Panc1 (cell line): ENCODE measurements at regions not wholly inside any gene's neighbourhood (a gene's known extent, or its start where the extent isn't known, plus 50 kb on each side); places are given as distances from the start of the nearest gene placed in this dataset.

Experiments used
- ATAC-seq: fragments of 200-7000 bp; cut with Tn5 transposase; 2 replicates; pipeline ENCODE4 v1.9.1; 2020; ENCODE audit warnings: mild to moderate bottlenecking, moderate library complexity
- BruUV-seq: library from RNA; stranded (reverse); fragments of 400-500 nt; replicated peaks from 2 replicates; lab custom pipeline; 2021; lab: Mats Ljungman, UMichigan
- CTCF ChIA-PET: fragments of 300-600 bp; sonication (Branson Sonifier 250); formaldehyde crosslinking; loops from one replicate; lab custom pipeline; 2022; ENCODE audit warnings: antibody characterized with exemption; lab: Charles Lee
- POLR2A ChIA-PET: fragments of 300-600 bp; sonication (Branson Sonifier 250); formaldehyde crosslinking; loops from one replicate; lab custom pipeline; 2022; ENCODE audit warnings: antibody characterized with exemption; lab: Charles Lee
- DNase-seq: peaks from one replicate; pipeline ENCODE4 v3.0.0-alpha.2; 2010; ENCODE audit warnings: low read depth, low spot score
- H3K27ac ChIP-seq: 2 replicates; pipeline ENCODE4 v1.5.1; 2011; ENCODE audit warnings: mild to moderate bottlenecking, low read length, inconsistent platforms
- H3K27me3 ChIP-seq: fragments of 200-500 bp; sonication (Bioruptor generic); 2 replicates; pipeline ENCODE4 v1.6.0; 2014; ENCODE audit warnings: low read length, inconsistent platforms; ENCODE audit not compliant: control insufficient read depth, insufficient read depth
- H3K36me3 ChIP-seq: fragments of 200-500 bp; sonication (Bioruptor generic); 2 replicates; pipeline ENCODE4 v1.5.1; 2014; ENCODE audit warnings: inconsistent platforms, mild to moderate bottlenecking, low read length, moderate library complexity; ENCODE audit not compliant: control insufficient read depth, insufficient read depth
- H3K4me1 ChIP-seq: 2 replicates; pipeline ENCODE4 v1.5.1; 2011; ENCODE audit warnings: inconsistent platforms, mild to moderate bottlenecking, low read length, moderate library complexity; ENCODE audit not compliant: control insufficient read depth, insufficient read depth
- H3K4me3 ChIP-seq, 2 experiments: 2 replicates each; pipeline ENCODE4 v1.5.1; 2011 to 2012; ENCODE audit warnings: low read depth in 2 of 2, low read length in 2 of 2, mild to moderate bottlenecking in 2 of 2, inconsistent platforms in 1 of 2, moderate library complexity in 1 of 2
- H3K9me3 ChIP-seq: fragments of 200-500 bp; sonication (Bioruptor generic); 2 replicates; pipeline ENCODE4 v1.5.1; 2014; ENCODE audit warnings: low read depth, mild to moderate bottlenecking, inconsistent platforms, low read length, moderate library complexity; ENCODE audit not compliant: control insufficient read depth, insufficient read depth
- CTCF ChIP-seq: fragments of 450-650 bp; IDR thresholded peaks from 2 replicates; pipeline ENCODE4 v1.5.1; 2017; ENCODE audit warnings: mild to moderate bottlenecking
- POLR2AphosphoS5 ChIP-seq: IDR thresholded peaks from 2 replicates; pipeline ENCODE4 v1.6.1; 2012; ENCODE audit warnings: mild to moderate bottlenecking, low read depth, low read length, moderate library complexity
- REST ChIP-seq, 2 experiments: IDR thresholded peaks; 2 replicates each; pipeline ENCODE4 v1.6.1; 2011 to 2012; ENCODE audit warnings: low read depth in 2 of 2, control low read depth in 1 of 2, low read length in 1 of 2, mild to moderate bottlenecking in 1 of 2, moderate library complexity in 1 of 2; ENCODE audit not compliant: insufficient read depth in 1 of 2
- SIN3A ChIP-seq: IDR thresholded peaks from 2 replicates; pipeline ENCODE4 v1.6.1; 2012; ENCODE audit warnings: low read depth, mild to moderate bottlenecking, low read length, moderate library complexity, borderline replicate concordance; ENCODE audit not compliant: insufficient read depth
- TCF7L2 ChIP-seq: IDR thresholded peaks from 2 replicates; pipeline ENCODE4 v1.6.1; 2011; ENCODE audit warnings: mild to moderate bottlenecking, low read depth, low read length, inconsistent platforms
- in situ Hi-C: cut with HindIII; loops from 2 replicates; pipeline ENCODE4 v1.10.0; 2016; ENCODE audit warnings: low sequenced_read_pairs, low pct_unique_long_range_greater_than_20kb
- intact Hi-C: fragments of 100-400 bp; cut with micrococcal nuclease; formaldehyde crosslinking; loops from one replicate; pipeline ENCODE4 v1.10.0; 2022; ENCODE audit not compliant: unreplicated experiment

GRCh38 chr9:1235650-1236049 is 185.5 kb downstream of the DMRT2 start:
- no peak for DNase-seq
- intact Hi-C loops (no loop called here), in situ Hi-C loops (no loop called here)
- Histone ChIP-seq H3K9me3 (no peaks in the 10 kb centered on the region), H3K4me3 (no peak overlapping the region), H3K36me3 (no peaks in the 10 kb centered on the region), H3K27me3 (no peaks in the 10 kb centered on the region), H3K4me1 (no peaks in the 10 kb centered on the region), H3K27ac (no peak overlapping the region)
- POLR2A ChIA-PET = no interaction called here
- CTCF ChIA-PET = no interaction called here
- no peak for ATAC-seq
- no TSS peak for BruUV-seq
- no peak for TF ChIP-seq TCF7L2
- TF ChIP-seq POLR2AphosphoS5 = no peak

- in situ Hi-C loops = no loop called here
- H3K4me3 ChIP-seq = no peak overlapping the region
- no peak for ATAC-seq
- DNase-seq = no peak
- TF ChIP-seq CTCF = no peak
- TF ChIP-seq TCF7L2 = no peak
- TF ChIP-seq REST (IDR thresholded peaks at IDR 0.05; ENCODE audit: insufficient read depth in 1 of 2, low read depth in 2 of 2, low read length in 1 of 2) = no peak
- TF ChIP-seq SIN3A = no peak
- no peaks in the 10 kb centered on the region for H3K36me3 ChIP-seq
- no peak overlapping the region for H3K27ac ChIP-seq
- BruUV-seq = no TSS peak
- ChIA-PET CTCF (no interaction called here), POLR2A (no interaction called here)
- H3K9me3 ChIP-seq = no peaks in the 10 kb centered on the region
- no peaks in the 10 kb centered on the region for H3K27me3 ChIP-seq
- intact Hi-C loops = no loop called here
- H3K4me1 ChIP-seq = no peaks in the 10 kb centered on the region
Observed at GRCh38 chr9:1236061-1236460, 185.9 kb downstream of the DMRT2 start.

- Histone ChIP-seq H3K27ac (no peak overlapping the region), H3K27me3 (no peaks in the 10 kb centered on the region), H3K4me3 (no peak overlapping the region), H3K4me1 (no peaks in the 10 kb centered on the region), H3K36me3 (no peaks in the 10 kb centered on the region), H3K9me3 (no peaks in the 10 kb centered on the region)
- BruUV-seq = no TSS peak
- intact Hi-C loops (no loop called here), in situ Hi-C loops (no loop called here)
- ATAC-seq (no peak), DNase-seq (no peak)
- CTCF ChIA-PET = no interaction called here
- TF ChIP-seq REST (IDR thresholded peaks at IDR 0.05; ENCODE audit: insufficient read depth in 1 of 2, low read depth in 2 of 2, low read length in 1 of 2) = no peak
- TF ChIP-seq SIN3A = no peak
- no peak for TF ChIP-seq CTCF
- TF ChIP-seq POLR2AphosphoS5 = no peak
- TF ChIP-seq TCF7L2 = no peak
- POLR2A ChIA-PET = no interaction called here
Observed at GRCh38 chr9:1238407-1238806, 188.2 kb downstream of the DMRT2 start.
